ENCODE measurements at regions not wholly inside any gene's neighbourhood (a gene's known extent, or its start where the extent isn't known, plus 50 kb on each side); places are given as distances from the start of the nearest gene placed in this dataset.

- TF ChIP-seq CTCF (IDR thresholded peaks at IDR 0.05; ENCODE audit: low read depth, low read length, poor library complexity, severe bottlenecking), result no peak
- no peak for TF ChIP-seq EZH2phosphoT487 (IDR thresholded peaks at IDR 0.05; ENCODE audit: borderline replicate concordance, low read length)
Measured at GRCh38 chr7:17660116-17660515, 280.2 kb downstream of the SNX13 start.

Data from DOHH2 (cell line).